Esophagus muscularis mucosa (tissue), 4 donors: ENCODE measurements at regions not wholly inside any gene's neighbourhood (a gene's known extent, or its start where the extent isn't known, plus 50 kb on each side); places are given as distances from the start of the nearest gene placed in this dataset.

ENCODE experiments used
- DNase-seq: peaks from one replicate; pipeline ENCODE4 v3.0.0-alpha.2; 2017; ENCODE audit errors: extremely low spot score
- H3K27ac ChIP-seq, 4 donors: fragments of 200-600 bp; sonication (generic); replicated peaks in 1 of 4; 1 replicate in 3 of 4; 2 replicates in 1 of 4; pipeline ENCODE4 v1.5.1; 2016 to 2019; ENCODE audit warnings: mild to moderate bottlenecking in 1 of 4
- H3K27me3 ChIP-seq, 4 donors: fragments of 200-600 bp; sonication (generic); one replicate each; pipeline versions ENCODE4 v1.5.1 to v1.6.0; 2016 to 2019
- H3K36me3 ChIP-seq, 4 donors: fragments of 200-600 bp; sonication (generic); one replicate each; pipeline ENCODE4 v1.5.1; 2016 to 2019
- H3K4me1 ChIP-seq, 4 donors: fragments of 200-600 bp; sonication (generic); one replicate each; pipeline ENCODE4 v1.5.1; 2016 to 2019
- H3K4me3 ChIP-seq, 4 donors: fragments of 200-600 bp; sonication (generic); 1 replicate in 2 of 4; 2 replicates in 2 of 4; pipeline ENCODE4 v1.5.1; 2016 to 2019; ENCODE audit warnings: mild to moderate bottlenecking in 4 of 4, moderate library complexity in 1 of 4
- H3K9me3 ChIP-seq, 4 donors: fragments of 200-600 bp; sonication (generic); 1 replicate in 3 of 4; 2 replicates in 1 of 4; pipeline ENCODE4 v1.5.1; 2016 to 2019
- EP300 ChIP-seq: sonication (generic); formaldehyde crosslinking; IDR thresholded peaks from one replicate; pipeline ENCODE4 v1.6.1; 2017; ENCODE audit warnings: antibody characterized with exemption
- POLR2A ChIP-seq: fragments of 450-650 bp; IDR thresholded peaks from one replicate; pipeline ENCODE4 v1.6.1; 2017; ENCODE audit warnings: antibody characterized with exemption, moderate library complexity, mild to moderate bottlenecking, low read depth
- POLR2AphosphoS5 ChIP-seq, 2 donors: sonication (generic); formaldehyde crosslinking; IDR thresholded peaks; one replicate each; pipeline ENCODE4 v1.6.1; 2017; ENCODE audit warnings: antibody characterized with exemption in 2 of 2
- WGBS: methylation state at CpG from one replicate; pipeline ENCODE4 v1.1.5; 2018; 5-methylcytosine and 5-hydroxymethylcytosine counted together
- intact Hi-C: fragments of 100-400 bp; cut with DNase I; formaldehyde crosslinking; loops from one replicate; pipeline ENCODE4 v1.15.1; 2023
- TF ChIP-seq, protein P1 (sequence below), 3 experiments: fragments of 200-600 bp in 2 of 3; fragments of 450-650 bp in 1 of 3; sonication (generic) in 2 of 3; IDR thresholded peaks; one replicate each; pipeline ENCODE4 v1.5.1; 2017 to 2019; ENCODE audit warnings: antibody characterized with exemption in 3 of 3, mild to moderate bottlenecking in 2 of 3, moderate library complexity in 1 of 3

DNA sequence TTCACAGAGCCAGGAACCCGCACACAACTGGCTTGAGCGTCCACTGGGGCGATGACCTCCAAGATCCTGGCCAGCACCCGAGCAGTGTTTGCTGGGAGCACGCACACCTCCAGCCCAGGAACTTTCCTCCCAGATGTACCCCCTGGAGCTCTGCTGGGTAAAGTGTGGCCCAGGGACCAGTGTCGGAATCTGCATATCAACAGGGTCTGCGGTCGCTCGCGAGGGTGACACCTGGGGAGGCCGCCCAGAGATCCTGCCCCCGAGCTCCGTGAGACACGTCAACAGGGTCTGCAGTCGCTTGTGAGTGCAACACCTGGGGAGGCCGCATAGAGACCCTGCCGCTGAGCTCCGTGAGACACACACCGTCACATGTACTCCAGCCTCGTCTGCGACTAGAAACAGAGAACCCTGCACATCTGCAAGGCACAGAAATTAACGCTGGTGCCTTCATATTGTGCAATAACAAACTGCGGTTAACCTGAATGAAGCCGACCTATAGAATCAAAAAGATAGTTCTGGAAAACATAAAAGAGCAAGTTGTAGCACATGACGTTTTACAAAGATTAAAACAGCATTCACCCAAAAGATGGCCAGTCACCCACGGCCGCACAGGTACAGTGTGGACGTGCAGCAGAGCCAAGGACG, 172.4 kb downstream of the BRD1 start:
- TF ChIP-seq, protein P1, sequence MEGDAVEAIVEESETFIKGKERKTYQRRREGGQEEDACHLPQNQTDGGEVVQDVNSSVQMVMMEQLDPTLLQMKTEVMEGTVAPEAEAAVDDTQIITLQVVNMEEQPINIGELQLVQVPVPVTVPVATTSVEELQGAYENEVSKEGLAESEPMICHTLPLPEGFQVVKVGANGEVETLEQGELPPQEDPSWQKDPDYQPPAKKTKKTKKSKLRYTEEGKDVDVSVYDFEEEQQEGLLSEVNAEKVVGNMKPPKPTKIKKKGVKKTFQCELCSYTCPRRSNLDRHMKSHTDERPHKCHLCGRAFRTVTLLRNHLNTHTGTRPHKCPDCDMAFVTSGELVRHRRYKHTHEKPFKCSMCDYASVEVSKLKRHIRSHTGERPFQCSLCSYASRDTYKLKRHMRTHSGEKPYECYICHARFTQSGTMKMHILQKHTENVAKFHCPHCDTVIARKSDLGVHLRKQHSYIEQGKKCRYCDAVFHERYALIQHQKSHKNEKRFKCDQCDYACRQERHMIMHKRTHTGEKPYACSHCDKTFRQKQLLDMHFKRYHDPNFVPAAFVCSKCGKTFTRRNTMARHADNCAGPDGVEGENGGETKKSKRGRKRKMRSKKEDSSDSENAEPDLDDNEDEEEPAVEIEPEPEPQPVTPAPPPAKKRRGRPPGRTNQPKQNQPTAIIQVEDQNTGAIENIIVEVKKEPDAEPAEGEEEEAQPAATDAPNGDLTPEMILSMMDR (IDR thresholded peaks at IDR 0.05) = no peak
- TF ChIP-seq EP300 (no peak), POLR2AphosphoS5 (IDR thresholded peaks at IDR 0.05) (no peak), POLR2A (no peak)
- H3K27me3 ChIP-seq = peaks cover 0 to 56% (median 0%) of the 10 kb centered on the region in 4 donors
- intact Hi-C loops = no loop called here
- no peaks in the 10 kb centered on the region for H3K9me3 ChIP-seq
- peaks cover 0 to 6% (median 2%) of the 10 kb centered on the region in 4 donors for H3K4me1 ChIP-seq
- no peak for DNase-seq
- no peaks in the 10 kb centered on the region for H3K36me3 ChIP-seq
- H3K4me3 ChIP-seq = no peak overlapping the region
- WGBS = 63% methylated on average over 28 of the region's 29 CpGs
- no peak overlapping the region for H3K27ac ChIP-seq

DNA sequence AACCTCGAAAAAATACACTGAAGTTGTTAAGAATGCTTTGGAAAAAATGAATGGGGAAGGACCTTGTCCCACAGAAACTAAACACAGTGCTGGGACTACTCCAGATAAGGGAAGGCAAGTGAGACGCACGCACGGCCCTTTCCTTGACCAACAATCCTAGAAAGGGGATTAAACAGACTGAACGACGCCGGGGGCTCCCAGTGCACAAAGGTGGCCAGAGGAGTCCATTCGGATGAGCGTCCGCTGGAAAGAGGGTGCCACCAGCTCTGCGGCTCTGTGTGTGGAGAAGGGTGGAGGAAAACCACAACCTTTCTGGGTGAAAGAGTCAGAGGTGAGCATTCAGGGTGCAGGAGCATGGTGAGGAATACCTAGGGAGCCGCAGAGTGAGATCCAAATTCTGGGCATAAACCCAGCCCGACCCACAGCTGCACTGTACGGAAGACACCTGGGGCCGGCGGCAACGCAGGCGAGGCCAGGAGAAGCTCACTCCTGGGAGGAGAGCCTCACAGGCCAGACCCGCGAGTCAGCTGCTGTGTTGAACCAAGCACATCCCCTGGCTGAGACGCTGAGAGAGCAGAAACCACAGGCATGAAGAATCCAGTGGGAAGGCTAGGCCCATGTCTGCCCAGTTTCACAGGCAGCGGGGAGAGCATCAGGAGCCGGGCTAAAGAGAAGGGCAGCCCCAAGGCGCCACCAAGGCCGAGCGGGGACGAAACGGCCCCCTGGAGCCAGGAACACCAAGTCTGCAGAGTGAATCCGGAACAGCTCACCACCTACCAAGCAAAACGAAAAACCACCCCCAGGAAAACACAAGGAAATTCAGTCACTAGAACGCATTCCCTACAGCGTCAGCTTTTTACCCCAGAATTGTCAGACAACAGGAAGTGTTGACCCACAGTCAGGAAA, 177.1 kb downstream of the BRD1 start:
- intact Hi-C loops = no loop called here
- WGBS = 83% methylated on average over 32 of the region's 32 CpGs
- Histone ChIP-seq H3K27me3 (peaks cover 0 to 76% (median 0%) of the 10 kb centered on the region in 4 donors), H3K4me3 (no peak overlapping the region), H3K4me1 (peaks cover 0 to 6% (median 2%) of the 10 kb centered on the region in 4 donors), H3K36me3 (no peaks in the 10 kb centered on the region), H3K9me3 (no peaks in the 10 kb centered on the region), H3K27ac (no peak overlapping the region)
- no peak for DNase-seq
- no peak for TF ChIP-seq POLR2A
- TF ChIP-seq EP300 = no peak
- TF ChIP-seq, protein P1 (IDR thresholded peaks at IDR 0.05) = no peak
- TF ChIP-seq POLR2AphosphoS5 (IDR thresholded peaks at IDR 0.05) = no peak

DNA sequence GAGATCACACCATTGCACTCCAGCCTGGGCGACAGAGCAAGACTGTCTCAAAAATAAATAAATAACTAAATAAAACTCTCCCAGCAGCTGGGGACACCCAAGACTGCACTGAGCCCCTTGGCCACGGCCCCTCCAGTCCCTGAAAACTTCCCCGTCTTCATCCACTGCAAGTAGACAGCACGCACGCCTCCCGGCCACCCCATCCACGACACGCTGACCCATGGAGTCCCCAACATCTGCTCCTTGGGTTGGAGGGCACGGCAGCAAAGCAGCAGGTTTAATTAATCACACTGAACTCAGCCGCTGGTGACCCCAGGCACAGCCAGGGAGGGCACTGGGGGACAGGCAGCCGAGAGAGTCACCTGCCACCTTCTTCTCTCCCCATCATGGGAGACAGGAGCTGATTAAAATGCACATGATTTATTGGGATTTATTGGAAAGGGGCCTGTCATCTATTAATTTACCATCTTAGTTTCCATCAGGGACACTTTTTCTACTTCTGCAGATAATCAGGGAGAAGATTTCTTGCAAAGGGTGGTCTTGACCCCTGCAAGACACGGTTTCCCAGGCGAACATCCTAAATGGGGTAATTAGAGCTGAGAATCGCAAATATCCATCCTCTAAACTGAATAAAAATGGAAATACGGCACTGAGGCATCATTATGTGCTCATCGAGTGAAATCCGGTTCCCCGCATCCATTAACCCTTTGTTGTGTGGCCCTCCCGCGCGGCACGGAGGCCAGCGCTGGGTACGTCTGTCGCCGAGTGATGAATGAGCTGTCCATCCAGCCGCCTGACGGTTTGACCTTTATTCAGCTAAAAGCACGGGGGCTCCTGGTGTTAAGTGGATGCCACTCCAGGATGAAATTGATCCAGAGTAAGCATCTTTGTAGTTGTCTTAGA, 178.3 kb downstream of the BRD1 start:
- H3K4me3 ChIP-seq = no peak overlapping the region
- 45% methylated on average over 29 of the region's 29 CpGs for WGBS
- no peaks in the 10 kb centered on the region for H3K36me3 ChIP-seq
- no peak for DNase-seq
- TF ChIP-seq POLR2AphosphoS5 (IDR thresholded peaks at IDR 0.05) = no peak
- no peak for TF ChIP-seq POLR2A
- no peak for TF ChIP-seq EP300
- TF ChIP-seq, protein P1 (IDR thresholded peaks at IDR 0.05) = no peak
- H3K27me3 ChIP-seq = peaks cover 0 to 80% (median 0%) of the 10 kb centered on the region in 4 donors
- H3K4me1 ChIP-seq = peaks cover 0 to 4% (median 0%) of the 10 kb centered on the region in 4 donors
- H3K27ac ChIP-seq = no peak overlapping the region
- no peaks in the 10 kb centered on the region for H3K9me3 ChIP-seq
- intact Hi-C loops = no loop called here

DNA sequence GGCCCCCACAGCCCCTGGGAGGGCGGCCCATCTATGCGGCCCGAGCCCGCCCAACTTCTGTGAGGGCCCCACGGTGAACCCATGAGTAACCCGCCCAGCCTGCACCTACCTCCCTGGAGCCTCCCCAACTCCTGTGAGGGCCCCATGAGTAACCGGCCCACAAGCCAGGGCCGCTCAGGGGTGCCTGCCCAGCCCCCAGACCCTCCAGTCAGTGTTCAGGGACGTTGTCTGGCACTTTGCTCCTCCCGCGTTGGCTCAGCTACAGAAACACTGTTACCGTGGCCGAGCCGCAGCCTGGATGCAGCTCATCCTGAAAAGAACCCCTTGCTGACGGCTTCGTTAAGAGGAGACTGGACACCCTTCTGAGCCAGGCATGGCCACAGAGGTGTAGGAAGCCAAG, 179.6 kb downstream of the BRD1 start:
- DNase-seq = no peak
- Histone ChIP-seq H3K27ac (no peak overlapping the region), H3K4me1 (peaks cover 0 to 4% (median 0%) of the 10 kb centered on the region in 4 donors), H3K9me3 (no peaks in the 10 kb centered on the region), H3K4me3 (no peak overlapping the region), H3K27me3 (peaks cover 0 to 82% (median 0%) of the 10 kb centered on the region in 4 donors), H3K36me3 (peaks cover 0 to 5% (median 0%) of the 10 kb centered on the region in 4 donors)
- no peak for TF ChIP-seq EP300
- no peak for TF ChIP-seq POLR2A
- TF ChIP-seq, protein P1 (IDR thresholded peaks at IDR 0.05) = no peak
- no peak for TF ChIP-seq POLR2AphosphoS5 (IDR thresholded peaks at IDR 0.05)
- WGBS = 71% methylated on average over 14 of the region's 16 CpGs
- intact Hi-C loops = no loop called here
